ENCODE measurements at regions not wholly inside any gene's neighbourhood (a gene's known extent, or its start where the extent isn't known, plus 50 kb on each side); places are given as distances from the start of the nearest gene placed in this dataset.

DNA sequence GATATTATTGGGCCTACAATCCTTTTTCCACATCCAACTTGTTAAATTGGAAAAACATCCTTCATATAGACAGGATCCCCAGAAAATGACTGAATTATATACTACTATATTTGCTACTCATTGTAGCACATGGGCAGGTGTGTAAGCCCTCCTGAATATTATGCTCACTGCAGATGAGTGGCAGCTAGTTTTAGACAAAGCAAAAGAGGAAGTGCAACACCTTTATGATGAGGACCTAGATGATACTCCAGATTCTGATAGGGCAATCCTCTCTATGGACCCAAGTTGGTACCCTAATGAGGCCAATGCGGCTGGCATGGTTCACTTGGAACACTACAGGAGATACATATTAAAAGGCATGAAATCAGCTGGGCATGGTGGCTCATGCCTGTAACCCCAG is 119.1 kb upstream of the PLCL2 start:
- Histone ChIP-seq H2BK15ac (ENCODE audit: low read depth, low read length) (no peak overlapping the region), H3K18ac (ENCODE audit: low read depth, low read length) (no peak overlapping the region), H3K23ac (ENCODE audit: low read depth, low read length) (no peak overlapping the region), H3K4me2 (ENCODE audit: low read depth, low read length) (no peak overlapping the region), H2BK120ac (ENCODE audit: low read depth, low read length) (no peak overlapping the region), H2AK9ac (replicated peaks; ENCODE audit: low read depth, low read length, poor library complexity) (no peak overlapping the region), H3K9me3 (ENCODE audit: control insufficient read depth, insufficient read depth, low read length) (no peaks in the 10 kb centered on the region), H3K14ac (replicated peaks; ENCODE audit: low read depth, low read length) (no peak overlapping the region), H3K4me3 (ENCODE audit: insufficient read depth, low read depth, low read length) (no peak overlapping the region), H3K27ac (ENCODE audit: insufficient read depth, low read length) (no peak overlapping the region), H4K20me1 (ENCODE audit: insufficient read depth, low read length) (no peaks in the 10 kb centered on the region), H2AFZ (replicated peaks; ENCODE audit: low read length, poor library complexity) (no peak overlapping the region), H3K56ac (ENCODE audit: extremely low read depth, insufficient read depth, low read length) (no peak overlapping the region), H4K8ac (ENCODE audit: low read depth in 2 of 2, low read length in 2 of 2) (no peak overlapping the region), H2BK5ac (ENCODE audit: low read depth, low read length, poor library complexity, severe bottlenecking) (no peak overlapping the region), H3K4ac (ENCODE audit: low read depth, low read length) (no peak overlapping the region), H2BK20ac (ENCODE audit: low read depth, low read length) (no peak overlapping the region), H3K79me1 (ENCODE audit: low read depth in 1 of 2, low read length in 2 of 2) (no peaks in the 10 kb centered on the region), H4K91ac (ENCODE audit: insufficient read depth, low read depth, low read length) (no peak overlapping the region), H3K9ac (ENCODE audit: low read depth, low read length) (no peak overlapping the region), H3K27me3 (ENCODE audit: control insufficient read depth, insufficient read depth, low read length) (peaks cover 1% of the 10 kb centered on the region), H4K5ac (ENCODE audit: low read depth, low read length) (no peak overlapping the region), H3K4me1 (ENCODE audit: control insufficient read depth, insufficient read depth, low read length) (no peaks in the 10 kb centered on the region), H3K9me1 (ENCODE audit: insufficient read depth, low read length) (no peaks in the 10 kb centered on the region), H2AK5ac (ENCODE audit: low read depth, low read length) (no peak overlapping the region), H3K36me3 (ENCODE audit: control insufficient read depth, insufficient read depth, low read length) (no peaks in the 10 kb centered on the region)
- WGBS, 2 experiments (ENCODE audit: extremely low coverage in 2 of 2, insufficient read length in 1 of 2), result no CpG with 5 or more reads among the region's 1 CpG
- dilution Hi-C loops (cut with HindIII; ENCODE audit: low sequenced_read_pairs, unreplicated experiment) (no loop called here), in situ Hi-C loops (cut with MboI; ENCODE audit: low sequenced_read_pairs) (no loop called here), intact Hi-C loops (cut with micrococcal nuclease) (no loop called here)
- BruUV-seq (replicated peaks), result no TSS peak
- TF ChIP-seq RAD21 (IDR thresholded peaks at IDR 0.05; ENCODE audit: low read length), result no peak
- TF ChIP-seq BHLHE40 (IDR thresholded peaks at IDR 0.05; ENCODE audit: low read depth, low read length), result no peak
- DNase-seq (no peak), ATAC-seq (ENCODE audit: low read depth) (no peak)
- CTCF ChIA-PET, result no interaction called here
- POLR2A ChIA-PET (ENCODE audit: unreplicated experiment), result no interaction called here

All from IMR-90 (cell line).